ENCODE measurements at regions not wholly inside any gene's neighbourhood (a gene's known extent, or its start where the extent isn't known, plus 50 kb on each side); places are given as distances from the start of the nearest gene placed in this dataset.

- peak; percentile 42 for DNase-seq
Measured at GRCh38 chr13:85031771-85032170, 767.4 kb downstream of the SLITRK6 start.

DNA sequence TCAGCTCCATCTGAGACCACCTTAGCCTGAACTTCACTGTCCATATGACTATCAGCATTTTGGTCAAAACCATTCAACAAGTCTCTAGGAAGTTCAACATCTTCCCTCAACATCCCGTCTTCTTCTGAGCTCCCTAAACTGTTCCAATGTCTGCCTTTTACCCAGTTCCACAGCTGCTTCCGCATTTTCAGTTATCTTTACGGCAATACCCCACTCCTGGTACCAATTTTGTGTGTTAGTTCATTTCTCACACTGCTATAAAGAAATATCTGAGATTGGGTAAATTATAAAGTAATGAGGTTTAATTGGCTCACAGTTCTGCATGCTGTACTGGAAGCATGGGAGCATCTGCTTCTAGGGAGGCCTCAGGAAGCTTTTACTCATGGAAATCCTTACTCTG lies 771.2 kb downstream of the SLITRK6 start:
- no peak for DNase-seq

GRCh38 chr13:85019121-85019520 lies 780.1 kb downstream of the SLITRK6 start:
- DNase-seq: no peak

GRCh38 chr13:85013006-85013405 lies 786.2 kb downstream of the SLITRK6 start:
- peak; percentile 19 for DNase-seq

DNA sequence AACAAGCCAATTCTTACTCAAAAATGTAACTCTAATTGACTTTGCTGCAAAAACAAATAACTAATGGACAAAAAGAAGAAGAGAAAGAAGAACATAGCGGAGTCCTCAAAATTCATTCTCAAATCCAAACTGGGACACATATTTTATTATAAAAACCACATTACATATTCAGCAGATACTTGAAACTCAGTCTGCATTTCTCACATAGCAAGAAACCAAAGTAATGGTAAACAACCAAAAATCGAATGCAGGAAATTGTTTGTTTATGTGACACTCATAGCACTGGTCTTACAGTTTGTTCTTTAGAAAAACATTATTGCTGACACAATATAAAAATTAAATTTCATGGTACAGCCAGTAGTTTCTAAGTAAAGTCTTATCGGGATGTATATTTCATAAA lies 789.8 kb downstream of the SLITRK6 start:
- no peak for DNase-seq

- no peak for DNase-seq
Measured at GRCh38 chr13:84999252-84999651, 800.0 kb downstream of the SLITRK6 start.

DNA sequence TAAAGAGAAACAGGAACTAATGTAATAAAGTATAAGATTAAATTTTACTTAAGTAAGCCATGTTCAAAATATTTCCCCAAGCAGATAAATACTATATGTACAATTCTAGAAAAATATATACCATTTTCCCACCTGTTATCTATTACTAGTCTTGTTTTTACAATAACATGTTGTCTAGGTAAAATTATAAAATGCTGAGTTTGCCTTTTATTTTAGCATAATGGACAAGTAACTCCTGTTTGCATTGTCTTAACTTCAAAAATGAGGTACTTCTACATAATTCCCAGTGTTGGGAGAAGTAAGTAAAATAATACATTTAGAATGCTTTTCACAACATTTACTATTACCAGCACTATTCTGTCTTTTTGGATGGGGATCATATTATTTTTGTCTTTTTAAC lies 800.5 kb downstream of the SLITRK6 start:
- no peak for DNase-seq

DNA sequence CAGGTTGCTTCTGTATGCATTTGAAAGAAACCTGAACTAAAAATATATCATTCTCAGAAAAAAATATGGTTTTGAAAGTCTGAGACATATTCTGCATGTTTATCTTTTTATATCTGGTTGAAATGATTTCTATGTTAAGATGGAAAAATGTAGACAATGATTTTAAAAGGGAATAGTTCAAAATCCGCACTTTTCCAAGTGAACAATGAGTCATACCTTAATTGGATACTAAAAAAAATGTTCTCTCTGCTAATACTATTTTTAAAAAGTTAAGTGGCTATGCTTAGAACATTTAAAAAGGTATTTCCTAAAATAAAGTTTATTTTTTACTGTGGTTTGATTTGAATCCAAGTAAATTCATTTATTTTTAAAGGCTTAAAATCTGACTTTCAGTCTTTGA lies 801.4 kb downstream of the SLITRK6 start:
- DNase-seq: no peak

- DNase-seq: no peak
Measured at GRCh38 chr13:84994582-84994981, 804.6 kb downstream of the SLITRK6 start.

GRCh38 chr13:84985860-84986259 lies 813.4 kb downstream of the SLITRK6 start:
- DNase-seq: no peak

- no peak for DNase-seq
Measured at GRCh38 chr13:84983321-84983720, 815.9 kb downstream of the SLITRK6 start.

GRCh38 chr13:84980571-84980970 lies 818.6 kb downstream of the SLITRK6 start:
- no peak for DNase-seq

GRCh38 chr13:84978851-84979250 lies 820.4 kb downstream of the SLITRK6 start:
- DNase-seq: no peak

DNA sequence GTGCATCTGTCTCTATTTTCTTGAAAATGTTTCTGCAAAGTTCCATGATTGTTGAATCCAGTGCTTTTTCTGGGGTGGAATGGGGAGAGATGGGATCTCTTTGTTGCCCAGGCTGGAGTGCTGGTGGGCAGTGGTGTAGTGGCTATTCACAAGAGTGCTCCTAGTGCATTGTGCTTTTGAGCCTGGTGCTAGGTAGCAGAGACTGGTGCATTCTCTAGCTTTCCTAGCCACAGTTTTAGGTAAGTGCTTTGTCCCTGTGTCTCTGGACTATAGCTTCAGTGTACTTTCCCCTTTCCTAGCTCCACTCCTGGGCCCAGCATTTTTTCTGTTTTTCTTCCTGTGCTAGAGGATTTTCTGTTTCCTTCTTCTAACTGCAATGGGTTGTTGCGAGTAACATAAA lies 825.6 kb downstream of the SLITRK6 start:
- no peak for DNase-seq

DNA sequence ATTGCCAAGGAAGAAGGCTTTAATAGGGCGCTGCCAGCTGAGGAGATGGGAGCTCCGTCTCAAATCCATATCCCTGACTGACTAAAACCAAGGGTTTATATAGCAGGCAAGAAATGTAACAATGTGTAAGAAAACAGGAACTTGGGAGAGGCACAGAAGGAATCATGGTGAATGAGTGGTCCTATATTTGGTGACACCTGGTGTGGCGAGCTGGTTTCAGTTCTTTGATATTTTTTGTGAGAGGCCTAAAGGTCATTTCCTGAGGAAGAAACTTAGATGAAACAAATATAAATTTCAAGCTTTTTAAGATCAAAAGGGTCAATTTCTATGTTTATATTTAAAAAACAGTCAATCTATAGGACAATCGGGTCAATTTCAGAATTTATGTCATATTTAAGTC lies 826.3 kb downstream of the SLITRK6 start:
- no peak for DNase-seq

- no peak for DNase-seq
Measured at GRCh38 chr13:84962849-84963248, 836.4 kb downstream of the SLITRK6 start.

DNA sequence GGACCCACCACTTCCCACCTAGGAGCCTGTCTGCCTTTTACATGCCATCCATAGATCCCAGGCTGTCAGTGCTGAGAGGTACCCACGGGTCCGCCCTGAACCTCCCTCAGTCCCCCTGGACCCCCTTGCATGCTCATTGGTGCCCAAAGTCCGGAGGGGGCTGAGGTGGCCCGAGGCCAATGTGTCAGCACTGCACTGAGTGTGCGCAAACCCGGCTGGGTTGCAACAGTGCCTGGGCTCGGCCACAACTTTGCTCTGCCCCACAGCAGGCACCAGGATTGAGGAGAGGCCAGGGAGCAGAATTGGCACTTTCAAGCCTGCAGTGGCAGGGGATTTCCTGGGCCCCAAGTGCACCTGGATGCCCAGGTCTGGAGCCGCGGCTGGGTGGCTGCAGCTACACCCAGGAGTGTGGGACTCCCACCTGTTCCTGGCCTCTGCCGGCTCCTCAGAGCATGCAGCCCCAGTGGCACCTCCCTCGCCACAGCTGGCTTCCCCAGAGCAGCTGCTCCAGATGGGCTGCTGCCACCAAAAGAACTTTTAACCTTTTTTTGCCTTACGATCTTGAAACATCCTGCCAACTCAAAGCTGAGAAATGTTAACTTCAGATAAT lies 837.0 kb downstream of the SLITRK6 start:
- DNase-seq: no peak

GRCh38 chr13:84961023-84961422 lies 838.2 kb downstream of the SLITRK6 start:
- no peak for DNase-seq

GRCh38 chr13:84959818-84960217 lies 839.4 kb downstream of the SLITRK6 start:
- no peak for DNase-seq

- no peak for DNase-seq
Measured at GRCh38 chr13:84954636-84955035, 844.6 kb downstream of the SLITRK6 start.

- peak; percentile 3 for DNase-seq
Measured at GRCh38 chr13:84951128-84951527, 848.1 kb downstream of the SLITRK6 start.

GRCh38 chr13:84946192-84946591 lies 853.0 kb downstream of the SLITRK6 start:
- peak; percentile 5 for DNase-seq

DNA sequence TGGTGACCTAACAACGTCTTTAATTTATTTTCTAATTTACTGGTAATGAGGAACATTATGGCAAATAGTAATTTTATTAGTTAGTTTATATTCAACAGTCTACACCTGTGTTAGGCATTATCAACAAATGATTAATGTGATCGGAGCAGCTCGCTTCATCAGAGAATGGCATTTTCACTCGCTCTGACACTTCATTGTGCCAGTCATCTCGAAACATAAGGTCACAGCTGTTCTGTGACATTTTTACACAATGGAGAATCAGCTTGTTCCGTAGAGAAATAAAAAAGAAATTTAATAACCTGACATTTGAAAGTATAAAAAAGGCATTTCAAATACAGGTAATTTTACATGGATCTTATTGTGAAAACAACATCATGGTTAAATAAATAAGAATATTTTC lies 858.4 kb downstream of the SLITRK6 start:
- no peak for DNase-seq

- DNase-seq: no peak
Measured at GRCh38 chr13:84940167-84940566, 859.1 kb downstream of the SLITRK6 start.

DNA sequence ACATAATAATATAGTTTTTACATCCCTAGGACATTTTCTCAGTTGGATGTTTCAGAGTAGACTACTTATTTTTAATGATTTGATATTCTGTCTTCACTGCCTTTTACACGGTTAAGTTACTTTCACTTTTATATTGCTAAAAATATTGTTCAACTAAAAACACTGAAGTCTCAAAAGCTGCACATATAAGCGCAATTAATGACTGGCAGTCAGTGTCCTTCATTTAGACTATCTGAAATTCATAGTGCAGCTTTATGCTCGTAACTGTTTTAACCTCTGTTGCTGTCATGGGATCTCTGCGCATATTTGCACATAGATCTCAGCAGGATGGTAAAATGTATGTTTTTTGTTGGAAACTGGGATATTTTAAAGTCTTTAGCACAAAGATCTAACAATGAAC lies 864.3 kb downstream of the SLITRK6 start:
- DNase-seq: no peak

DNA sequence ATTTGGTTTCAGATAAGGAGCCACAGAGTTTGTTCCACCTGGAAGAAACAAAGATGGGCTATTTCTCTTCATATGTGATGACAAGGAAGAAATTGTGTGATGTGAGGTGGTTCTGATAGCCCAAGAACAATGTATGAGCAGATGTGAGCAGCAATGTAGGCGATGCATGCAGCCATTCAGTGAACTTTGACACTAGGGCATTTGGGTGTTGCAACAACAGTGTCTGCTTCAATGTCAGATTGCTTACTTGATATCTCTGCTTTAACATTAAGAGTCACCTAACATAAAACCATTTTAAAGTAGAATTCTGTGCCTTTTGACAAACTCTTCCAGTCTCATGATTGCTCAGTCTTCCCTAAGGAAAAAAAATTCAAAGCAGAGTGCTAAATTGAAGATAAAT lies 865.4 kb downstream of the SLITRK6 start:
- no peak for DNase-seq

Measured in NCI-H226 (cell line).